ENCODE measurements at regions not wholly inside any gene's neighbourhood (a gene's known extent, or its start where the extent isn't known, plus 50 kb on each side); places are given as distances from the start of the nearest gene placed in this dataset.

- Histone ChIP-seq H3K36me3 (ENCODE audit: control insufficient read depth, insufficient read depth, low read length) (no peaks in the 10 kb centered on the region), H3K27ac (ENCODE audit: low read depth, low read length) (no peak overlapping the region), H3K4me1 (ENCODE audit: control insufficient read depth, insufficient read depth, low read length) (no peaks in the 10 kb centered on the region), H3K4me3 (ENCODE audit: low read length) (no peak overlapping the region), H3K9me3 (ENCODE audit: control insufficient read depth, low read length) (no peaks in the 10 kb centered on the region), H3K27me3 (ENCODE audit: control insufficient read depth, insufficient read depth, low read length, poor library complexity, severe bottlenecking) (no peaks in the 10 kb centered on the region), H3K9ac (ENCODE audit: extremely low read depth, low read length, poor library complexity, severe bottlenecking) (no peak overlapping the region)
- Mint-ChIP-seq H3K4me3 (no peak overlapping the region), H3K27ac (no peak overlapping the region), H3K36me3 (ENCODE audit: low read depth) (no peaks in the 10 kb centered on the region), H3K4me1 (no peaks in the 10 kb centered on the region), H3K27me3 (ENCODE audit: insufficient read depth) (no peaks in the 10 kb centered on the region), H3K9me3 (no peaks in the 10 kb centered on the region)
- no peak for DNase-seq
- 89 to 91% methylated on average over 1 to 4 of the region's 4 CpGs for WGBS, 2 experiments (ENCODE audit: insufficient coverage in 1 of 2, insufficient read length in 1 of 2)
- TF ChIP-seq, protein P1, sequence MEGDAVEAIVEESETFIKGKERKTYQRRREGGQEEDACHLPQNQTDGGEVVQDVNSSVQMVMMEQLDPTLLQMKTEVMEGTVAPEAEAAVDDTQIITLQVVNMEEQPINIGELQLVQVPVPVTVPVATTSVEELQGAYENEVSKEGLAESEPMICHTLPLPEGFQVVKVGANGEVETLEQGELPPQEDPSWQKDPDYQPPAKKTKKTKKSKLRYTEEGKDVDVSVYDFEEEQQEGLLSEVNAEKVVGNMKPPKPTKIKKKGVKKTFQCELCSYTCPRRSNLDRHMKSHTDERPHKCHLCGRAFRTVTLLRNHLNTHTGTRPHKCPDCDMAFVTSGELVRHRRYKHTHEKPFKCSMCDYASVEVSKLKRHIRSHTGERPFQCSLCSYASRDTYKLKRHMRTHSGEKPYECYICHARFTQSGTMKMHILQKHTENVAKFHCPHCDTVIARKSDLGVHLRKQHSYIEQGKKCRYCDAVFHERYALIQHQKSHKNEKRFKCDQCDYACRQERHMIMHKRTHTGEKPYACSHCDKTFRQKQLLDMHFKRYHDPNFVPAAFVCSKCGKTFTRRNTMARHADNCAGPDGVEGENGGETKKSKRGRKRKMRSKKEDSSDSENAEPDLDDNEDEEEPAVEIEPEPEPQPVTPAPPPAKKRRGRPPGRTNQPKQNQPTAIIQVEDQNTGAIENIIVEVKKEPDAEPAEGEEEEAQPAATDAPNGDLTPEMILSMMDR (conservative IDR thresholded peaks at IDR 0.05), result no peak
These were observed 365.9 kb upstream of the TRIB2 start for GRCh38 chr2:12350821-12351220.

GRCh38 chr2:12352889-12353288, 363.8 kb upstream of the TRIB2 start:
- DNase-seq, result no peak
- WGBS, 2 experiments (ENCODE audit: insufficient coverage in 1 of 2, insufficient read length in 1 of 2), result 71 to 97% methylated on average over 1 of the region's 1 CpG

GRCh38 chr2:12361506-12361905, 355.2 kb upstream of the TRIB2 start:
- no peaks in the 10 kb centered on the region for H3K9me3 Mint-ChIP-seq
- WGBS, 2 experiments (ENCODE audit: insufficient coverage in 1 of 2, insufficient read length in 1 of 2), result 93 to 95% methylated on average over 3 to 4 of the region's 4 CpGs
- Histone ChIP-seq H3K4me3 (ENCODE audit: low read length) (no peak overlapping the region), H3K9ac (ENCODE audit: extremely low read depth, low read length, poor library complexity, severe bottlenecking) (no peak overlapping the region), H3K27ac (ENCODE audit: low read depth, low read length) (no peak overlapping the region), H3K27me3 (ENCODE audit: control insufficient read depth, insufficient read depth, low read length, poor library complexity, severe bottlenecking) (no peaks in the 10 kb centered on the region), H3K36me3 (ENCODE audit: control insufficient read depth, insufficient read depth, low read length) (no peaks in the 10 kb centered on the region), H3K9me3 (ENCODE audit: control insufficient read depth, low read length) (no peaks in the 10 kb centered on the region), H3K4me1 (ENCODE audit: control insufficient read depth, insufficient read depth, low read length) (no peaks in the 10 kb centered on the region)
- H3K4me3 Mint-ChIP-seq, result no peak overlapping the region
- DNase-seq, result no peak
- H3K27ac Mint-ChIP-seq, result no peak overlapping the region
- H3K27me3 Mint-ChIP-seq (ENCODE audit: insufficient read depth), result no peaks in the 10 kb centered on the region
- no peaks in the 10 kb centered on the region for H3K36me3 Mint-ChIP-seq (ENCODE audit: low read depth)
- TF ChIP-seq, protein P1 (conservative IDR thresholded peaks at IDR 0.05), result no peak
- no peaks in the 10 kb centered on the region for H3K4me1 Mint-ChIP-seq

More at GRCh38 chr2:12352889-12353288, 363.8 kb upstream of the TRIB2 start:
- no peaks in the 10 kb centered on the region for H3K27me3 ChIP-seq (ENCODE audit: control insufficient read depth, insufficient read depth, low read length, poor library complexity, severe bottlenecking)
- no peak overlapping the region for H3K27ac Mint-ChIP-seq
- H3K9ac ChIP-seq (ENCODE audit: extremely low read depth, low read length, poor library complexity, severe bottlenecking), result no peak overlapping the region
- no peaks in the 10 kb centered on the region for H3K27me3 Mint-ChIP-seq (ENCODE audit: insufficient read depth)
- H3K4me1 Mint-ChIP-seq, result no peaks in the 10 kb centered on the region
- H3K4me1 ChIP-seq (ENCODE audit: control insufficient read depth, insufficient read depth, low read length), result no peaks in the 10 kb centered on the region
- no peaks in the 10 kb centered on the region for H3K36me3 Mint-ChIP-seq (ENCODE audit: low read depth)
- H3K9me3 ChIP-seq (ENCODE audit: control insufficient read depth, low read length), result no peaks in the 10 kb centered on the region
- no peaks in the 10 kb centered on the region for H3K9me3 Mint-ChIP-seq
- no peak overlapping the region for H3K4me3 ChIP-seq (ENCODE audit: low read length)
- TF ChIP-seq, protein P1 (conservative IDR thresholded peaks at IDR 0.05), result no peak
- no peak overlapping the region for H3K27ac ChIP-seq (ENCODE audit: low read depth, low read length)
- no peaks in the 10 kb centered on the region for H3K36me3 ChIP-seq (ENCODE audit: control insufficient read depth, insufficient read depth, low read length)
- H3K4me3 Mint-ChIP-seq, result no peak overlapping the region

Data from endodermal cell (in vitro differentiated cells).